LoVo (cell line): ENCODE measurements at regions not wholly inside any gene's neighbourhood (a gene's known extent, or its start where the extent isn't known, plus 50 kb on each side); places are given as distances from the start of the nearest gene placed in this dataset.
"Not testable (repeated sequence)": the region's sequence is repeated elsewhere in the genome, so short reads cannot be mapped to it uniquely, and the experiment has no call there.

Experiments
- DNase-seq: peaks from one replicate; pipeline ENCODE4 v3.0.0-alpha.2; 2016; ENCODE audit warnings: low spot score

- peak; percentile 83 for DNase-seq
Observed at GRCh38 chr6:47407300-47408281, 70.0 kb upstream of the CD2AP start.

- DNase-seq: peak; percentile 78
Observed at GRCh38 chr6:47413752-47414422, 63.7 kb upstream of the CD2AP start.

DNA sequence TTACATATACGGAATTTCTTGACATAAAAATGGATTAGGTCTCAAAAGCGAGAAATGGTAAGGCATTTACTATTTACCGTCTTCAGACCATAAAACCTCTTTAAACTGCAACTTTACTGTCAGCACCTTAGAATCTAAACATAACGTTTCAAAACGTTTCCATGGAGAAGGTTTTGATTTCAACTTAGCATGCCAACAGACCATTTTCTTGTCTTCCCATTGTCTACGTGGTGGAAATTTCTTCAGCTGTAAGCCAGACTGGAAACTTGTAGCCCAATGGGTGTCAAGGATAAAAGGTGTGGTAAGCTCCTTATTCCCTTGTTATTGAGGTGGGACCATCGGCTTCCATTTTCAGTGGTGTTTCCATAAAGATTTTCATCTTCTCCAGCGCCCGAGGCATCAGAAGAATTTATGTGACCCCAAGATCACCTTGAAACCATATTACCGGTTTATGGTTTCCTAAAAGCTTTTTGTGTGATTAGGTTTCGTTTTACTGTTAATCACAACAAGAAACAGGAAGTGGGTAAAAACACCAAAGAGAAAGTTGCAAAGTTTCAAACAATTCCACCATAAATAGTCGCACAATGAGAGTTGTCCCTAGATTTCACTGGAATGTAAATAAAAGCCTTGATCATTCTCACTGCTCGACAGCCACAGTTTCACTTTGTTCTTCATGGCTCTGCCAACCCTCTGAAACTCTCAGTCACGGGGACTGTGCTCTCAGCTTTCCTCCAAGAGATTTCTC is 63.0 kb upstream of the CD2AP start:
- DNase-seq: peak; percentile 61

GRCh38 chr6:47416396-47417345 is 60.9 kb upstream of the CD2AP start:
- no peak for DNase-seq

DNA sequence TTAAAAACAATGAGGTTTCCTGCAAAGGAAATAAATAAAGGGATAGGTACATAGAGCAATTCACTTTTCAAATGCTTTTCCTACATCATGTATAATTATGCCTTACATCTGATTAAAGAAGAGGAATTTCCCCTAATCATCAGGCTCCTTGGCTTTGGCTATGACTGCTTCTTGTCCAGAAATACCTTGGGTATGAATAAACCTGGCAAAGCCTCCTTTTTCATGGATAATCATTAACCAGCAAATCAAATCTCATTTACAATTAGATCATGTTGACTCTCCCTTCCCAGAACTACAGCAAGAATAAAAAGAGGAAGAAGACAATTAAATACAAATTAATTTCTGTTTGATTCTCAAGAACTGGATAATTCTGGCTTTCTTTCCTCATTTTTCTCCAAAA is 58.0 kb upstream of the CD2AP start:
- peak; percentile 85 for DNase-seq

DNA sequence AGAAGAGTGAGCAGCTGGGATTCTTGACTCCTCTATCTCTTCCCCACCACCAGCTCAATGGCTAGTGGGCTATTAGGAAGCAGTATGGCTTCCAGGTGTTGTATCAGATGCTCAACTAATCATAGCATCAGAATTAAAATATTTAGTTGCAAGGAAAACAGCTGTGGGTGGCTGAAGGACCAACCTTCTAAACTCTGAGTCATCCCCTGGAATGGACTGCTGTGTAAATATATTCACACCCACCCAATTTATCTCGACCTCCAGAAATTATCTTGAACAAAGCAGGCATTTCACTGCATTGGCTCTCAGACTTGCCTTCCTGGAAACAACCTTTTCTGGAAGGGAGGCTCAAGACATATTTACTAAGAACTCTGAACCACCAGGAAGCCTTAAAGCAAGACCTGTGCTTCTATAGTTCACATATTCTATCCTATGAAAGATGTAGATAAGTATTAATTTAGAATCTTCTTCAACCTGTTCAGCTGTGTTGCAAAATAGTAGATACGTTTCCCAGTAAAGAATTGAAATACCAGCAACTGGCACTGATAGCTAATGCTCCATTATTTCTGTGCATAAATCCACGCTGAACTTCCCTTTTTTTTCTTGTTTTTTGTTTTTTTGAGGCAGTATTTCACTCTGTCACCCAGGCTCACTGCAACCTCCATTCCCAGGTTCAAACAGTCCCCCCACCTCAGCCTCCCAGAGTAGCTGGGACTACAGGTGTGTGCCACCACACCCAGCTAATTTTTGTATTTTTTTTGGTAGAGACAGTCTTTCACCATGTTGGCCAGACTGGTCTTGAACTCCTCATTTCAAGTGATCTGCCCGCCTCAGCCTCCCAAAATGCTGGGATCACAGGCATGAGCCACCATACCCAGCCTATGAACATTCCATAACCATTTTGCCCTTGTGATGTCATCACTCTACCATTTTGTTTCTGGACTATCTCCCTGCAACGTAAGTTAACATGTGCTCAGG is 56.9 kb upstream of the CD2AP start:
- peak; percentile 70 for DNase-seq

- no peak for DNase-seq
Observed at GRCh38 chr6:47423079-47423478, 54.5 kb upstream of the CD2AP start.

DNA sequence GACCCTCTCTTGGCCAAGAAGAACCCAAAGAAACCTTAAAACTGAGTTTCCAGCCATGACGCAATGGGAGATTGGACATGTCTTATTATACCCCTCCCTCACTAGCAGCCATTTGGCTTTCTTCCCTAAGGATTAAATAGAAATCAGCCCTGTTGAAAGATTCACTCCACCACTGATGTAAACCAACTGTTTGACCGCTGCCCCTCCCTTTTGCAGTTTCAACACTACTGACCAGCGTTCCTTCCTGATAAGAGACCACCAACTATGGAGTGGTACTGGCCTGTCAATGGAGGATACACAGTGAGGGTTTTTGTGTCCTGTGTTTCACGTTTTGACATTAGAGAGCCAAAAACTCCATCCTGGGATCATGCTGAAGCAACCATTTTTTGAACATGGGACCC is 53.2 kb upstream of the CD2AP start:
- no peak for DNase-seq

- DNase-seq: not testable (repeated sequence)
Observed at GRCh38 chr6:47425724-47426123, 51.9 kb upstream of the CD2AP start.

DNA sequence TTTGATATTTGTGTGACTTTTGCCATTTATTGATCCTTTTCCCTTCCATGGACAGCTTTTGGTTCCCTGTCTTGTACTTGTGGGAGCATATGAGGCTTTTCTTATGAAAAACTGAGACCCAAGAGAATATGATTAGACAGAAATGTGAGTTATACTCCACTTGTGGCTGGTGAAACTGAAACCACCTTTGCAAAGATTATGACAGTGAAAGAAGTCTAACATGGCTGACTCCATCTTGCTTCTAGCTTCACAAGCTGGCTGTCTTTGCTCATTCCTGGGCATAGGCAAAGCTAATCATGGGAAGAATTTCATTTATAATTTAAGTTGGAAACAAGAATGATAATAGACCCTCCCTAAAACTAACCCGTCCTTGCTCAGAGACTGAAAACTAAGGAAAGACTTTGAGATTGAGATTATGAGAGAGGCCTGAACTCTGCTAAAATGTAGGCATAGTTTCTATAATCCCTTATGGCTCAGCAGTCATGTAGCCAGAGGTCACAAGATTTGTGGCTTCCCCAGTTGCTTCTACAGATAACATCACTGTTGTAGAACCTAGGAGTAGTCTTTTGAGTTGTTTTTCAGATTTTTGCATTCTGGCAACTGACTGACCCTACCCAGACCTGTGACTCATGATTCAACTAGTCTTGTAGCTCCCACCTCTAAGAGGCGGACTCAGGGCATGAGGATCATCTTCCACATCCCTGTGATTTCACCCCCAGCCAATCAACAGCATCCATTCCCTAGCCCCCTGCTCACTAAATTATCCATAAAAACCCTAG is 50.9 kb upstream of the CD2AP start:
- no peak for DNase-seq

DNA sequence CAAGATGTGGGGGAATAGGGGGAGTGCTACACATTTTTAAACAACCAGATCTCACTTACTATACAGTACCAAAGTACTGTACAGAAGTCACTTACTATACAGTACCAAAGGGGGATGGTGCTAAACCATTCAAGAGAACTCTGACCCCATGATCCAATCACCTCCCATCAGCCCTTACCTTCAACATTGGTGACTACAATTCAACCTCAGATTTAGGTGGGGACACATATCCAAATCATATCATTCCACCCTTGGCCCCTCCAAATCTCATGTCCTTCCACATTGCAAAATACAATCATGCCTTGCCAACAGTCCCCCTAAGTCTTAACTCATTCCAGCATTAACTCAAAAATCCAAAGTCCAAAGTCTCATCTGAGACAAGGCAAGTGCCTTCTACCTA is 49.9 kb upstream of the CD2AP start:
- DNase-seq: no peak
